GM18505 (cell line): ENCODE measurements at regions not wholly inside any gene's neighbourhood (a gene's known extent, or its start where the extent isn't known, plus 50 kb on each side); places are given as distances from the start of the nearest gene placed in this dataset.

Experiments
- ATAC-seq: cut with Tn5 transposase; IDR thresholded peaks from one replicate; pipeline ENCODE4 v1.9.1; 2021; ENCODE audit not compliant: unreplicated experiment
- POLR2A ChIP-seq: IDR thresholded peaks from 4 replicates; pipeline ENCODE4 v1.6.1; 2011; ENCODE audit warnings: borderline replicate concordance; ENCODE audit not compliant: insufficient read depth, insufficient read length; ENCODE audit errors: extremely low read depth

GRCh38 chr12:42750356-42750755 lies 160.8 kb upstream of the PRICKLE1 start:
- ATAC-seq: no peak
- TF ChIP-seq POLR2A: no peak

GRCh38 chr12:42749239-42749638 lies 159.7 kb upstream of the PRICKLE1 start:
- ATAC-seq: no peak

GRCh38 chr12:42744539-42745182 lies 155.1 kb upstream of the PRICKLE1 start:
- no peak for ATAC-seq

More at GRCh38 chr12:42749239-42749638, 159.7 kb upstream of the PRICKLE1 start:
- no peak for TF ChIP-seq POLR2A

GRCh38 chr12:42742716-42743115 lies 153.2 kb upstream of the PRICKLE1 start:
- no peak for TF ChIP-seq POLR2A
- ATAC-seq: no peak

More at GRCh38 chr12:42744539-42745182, 155.1 kb upstream of the PRICKLE1 start:
- no peak for TF ChIP-seq POLR2A

- ATAC-seq: no peak
- TF ChIP-seq POLR2A: no peak
Observed at GRCh38 chr12:42741771-42742510, 152.4 kb upstream of the PRICKLE1 start.

- no peak for ATAC-seq
- TF ChIP-seq POLR2A: no peak
Observed at GRCh38 chr12:42741091-42741490, 151.5 kb upstream of the PRICKLE1 start.

GRCh38 chr12:42737398-42737797 lies 147.9 kb upstream of the PRICKLE1 start:
- ATAC-seq: no peak
- no peak for TF ChIP-seq POLR2A

GRCh38 chr12:42735861-42736361 lies 146.4 kb upstream of the PRICKLE1 start:
- no peak for ATAC-seq
- TF ChIP-seq POLR2A: no peak

GRCh38 chr12:42733911-42734310 lies 144.4 kb upstream of the PRICKLE1 start:
- no peak for TF ChIP-seq POLR2A
- no peak for ATAC-seq

GRCh38 chr12:42732908-42733411 lies 143.4 kb upstream of the PRICKLE1 start:
- ATAC-seq: no peak
- no peak for TF ChIP-seq POLR2A

- no peak for TF ChIP-seq POLR2A
- no peak for ATAC-seq
Observed at GRCh38 chr12:42730291-42730690, 140.7 kb upstream of the PRICKLE1 start.

GRCh38 chr12:42729535-42729900 lies 140.0 kb upstream of the PRICKLE1 start:
- TF ChIP-seq POLR2A: no peak
- ATAC-seq: no peak

- TF ChIP-seq POLR2A: no peak
- no peak for ATAC-seq
Observed at GRCh38 chr12:42728770-42729534, 139.4 kb upstream of the PRICKLE1 start.
